ENCODE measurements at regions not wholly inside any gene's neighbourhood (a gene's known extent, or its start where the extent isn't known, plus 50 kb on each side); places are given as distances from the start of the nearest gene placed in this dataset.

DNA sequence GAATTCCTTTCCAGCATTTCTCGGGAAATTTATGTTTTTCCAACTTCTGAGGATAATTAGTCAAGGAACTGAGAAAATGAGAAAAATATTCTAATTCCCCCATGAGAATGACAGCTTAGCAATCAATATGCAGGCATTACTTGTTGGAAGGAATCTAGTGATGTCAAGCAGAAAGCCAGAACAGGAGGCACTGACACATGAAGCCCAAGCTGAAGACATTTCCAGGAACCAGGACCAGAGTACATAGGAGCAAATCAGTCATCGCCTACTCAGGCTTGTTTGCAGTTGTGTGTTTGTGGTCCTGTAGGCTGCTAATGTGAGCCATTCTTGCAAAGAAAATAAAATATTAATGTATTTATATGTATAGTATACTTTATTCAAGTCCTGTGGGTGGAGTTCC is 89.7 kb downstream of the SALL1 start:
- no peak for TF ChIP-seq CTCF (IDR thresholded peaks at IDR 0.05; ENCODE audit: poor library complexity)
- TF ChIP-seq EZH2 (IDR thresholded peaks at IDR 0.05; ENCODE audit: borderline replicate concordance), result no peak
- TF ChIP-seq EZH2phosphoT487 (IDR thresholded peaks at IDR 0.05; ENCODE audit: low read depth, severe bottlenecking, unreplicated experiment), result no peak
